ENCODE measurements at regions not wholly inside any gene's neighbourhood (a gene's known extent, or its start where the extent isn't known, plus 50 kb on each side); places are given as distances from the start of the nearest gene placed in this dataset.
"Not testable (repeated sequence)": the region's sequence is repeated elsewhere in the genome, so short reads cannot be mapped to it uniquely, and the experiment has no call there.

- peaks cover 0 to 9% (median 7%) of the 10 kb centered on the region in 4 donors for H3K4me1 ChIP-seq
- DNase-seq, result no peak
- no peaks in the 10 kb centered on the region for H3K36me3 ChIP-seq
- H3K27ac ChIP-seq, result no peak overlapping the region
- no peaks in the 10 kb centered on the region for H3K27me3 ChIP-seq
- intact Hi-C loops (cut with DNase I), result no loop called here
- WGBS, 2 donors, result 76 to 92% methylated on average over 15 of the region's 15 CpGs
- H3K4me3 ChIP-seq, result no peak overlapping the region
- H3K9me3 ChIP-seq, result no peaks in the 10 kb centered on the region
- TF ChIP-seq POLR2A (IDR thresholded peaks at IDR 0.05) (no peak), EP300 (IDR thresholded peaks at IDR 0.05) (no peak), CTCF (IDR thresholded peaks at IDR 0.05) (no peak), POLR2AphosphoS5 (IDR thresholded peaks at IDR 0.05) (no peak)
Measured at GRCh38 chr16:29126057-29126494, 141.2 kb downstream of the LAT start.

- no peaks in the 10 kb centered on the region for H3K27me3 ChIP-seq
- peaks cover 0 to 8% (median 3%) of the 10 kb centered on the region in 4 donors for H3K4me1 ChIP-seq
- H3K36me3 ChIP-seq, result no peaks in the 10 kb centered on the region
- intact Hi-C loops (cut with DNase I), result no loop called here
- TF ChIP-seq POLR2A (IDR thresholded peaks at IDR 0.05) (no peak), POLR2AphosphoS5 (IDR thresholded peaks at IDR 0.05) (no peak), CTCF (IDR thresholded peaks at IDR 0.05) (no peak), EP300 (IDR thresholded peaks at IDR 0.05) (no peak)
- H3K9me3 ChIP-seq, result no peaks in the 10 kb centered on the region
- DNase-seq, result no peak
- no peak overlapping the region for H3K27ac ChIP-seq
- no peak overlapping the region for H3K4me3 ChIP-seq
- 86 to 92% methylated on average over 8 of the region's 8 CpGs for WGBS, 2 donors
Measured at GRCh38 chr16:29124828-29125227, 140.0 kb downstream of the LAT start.

GRCh38 chr16:29124162-29124561 is 139.3 kb downstream of the LAT start:
- H3K9me3 ChIP-seq; H3K36me3 ChIP-seq; H3K27ac ChIP-seq; H3K4me1 ChIP-seq; H3K27me3 ChIP-seq; intact Hi-C loops (cut with DNase I); H3K4me3 ChIP-seq; DNase-seq: not testable (repeated sequence)
- WGBS, 2 donors, result 95 to 96% methylated on average over 7 of the region's 7 CpGs

GRCh38 chr16:29120680-29121079 is 135.8 kb downstream of the LAT start:
- H3K4me3 ChIP-seq; H3K36me3 ChIP-seq; H3K27ac ChIP-seq; DNase-seq; H3K9me3 ChIP-seq; H3K4me1 ChIP-seq; intact Hi-C loops (cut with DNase I); H3K27me3 ChIP-seq: not testable (repeated sequence)
- WGBS, 2 donors, result 83 to 86% methylated on average over 11 of the region's 11 CpGs

- intact Hi-C loops (cut with DNase I), result loop anchor here (10.0 kb wide), 1 partner anchor 106 kb away; no protein-coding TSS in a partner anchor
- WGBS, 2 donors, result 73 to 80% methylated on average over 14 of the region's 15 CpGs
Measured at GRCh38 chr16:29118301-29118957, 133.6 kb downstream of the LAT start.

GRCh38 chr16:29117631-29118030 is 132.8 kb downstream of the LAT start:
- 87 to 89% methylated on average over 7 of the region's 7 CpGs for WGBS, 2 donors
- TF ChIP-seq CTCF (IDR thresholded peaks at IDR 0.05) (no peak), POLR2A (IDR thresholded peaks at IDR 0.05) (no peak), POLR2AphosphoS5 (IDR thresholded peaks at IDR 0.05) (no peak), EP300 (IDR thresholded peaks at IDR 0.05) (no peak)
- no peaks in the 10 kb centered on the region for H3K9me3 ChIP-seq
- DNase-seq, result no peak
- no peaks in the 10 kb centered on the region for H3K27me3 ChIP-seq
- no peak overlapping the region for H3K4me3 ChIP-seq
- H3K4me1 ChIP-seq, result peaks cover 0 to 17% (median 13%) of the 10 kb centered on the region in 4 donors
- no peak overlapping the region for H3K27ac ChIP-seq
- H3K36me3 ChIP-seq, result peaks cover 0 to 8% (median 0%) of the 10 kb centered on the region in 4 donors
- intact Hi-C loops (cut with DNase I), result loop anchor here (10.0 kb wide), 1 partner anchor 107 kb away; no protein-coding TSS in a partner anchor

More at GRCh38 chr16:29118301-29118957, 133.6 kb downstream of the LAT start:
- not testable (repeated sequence) for H3K27ac ChIP-seq, DNase-seq, H3K4me3 ChIP-seq, H3K36me3 ChIP-seq, H3K9me3 ChIP-seq, H3K27me3 ChIP-seq
- peaks cover 0 to 17% (median 13%) of the 10 kb centered on the region in 4 donors for H3K4me1 ChIP-seq

All from sigmoid colon (tissue), 6 donors.